Fibroblast of skin of left biceps (primary cell): ENCODE measurements at regions not wholly inside any gene's neighbourhood (a gene's known extent, or its start where the extent isn't known, plus 50 kb on each side); places are given as distances from the start of the nearest gene placed in this dataset.
A peak's percentile ranks its signal among the peaks of the same experiment; 100 is the strongest.
"Not testable (repeated sequence)": the region's sequence is repeated elsewhere in the genome, so short reads cannot be mapped to it uniquely, and the experiment has no call there.

Source experiments
- DNase-seq, 2 experiments: peaks; one replicate each; pipeline ENCODE4 v3.0.0-alpha.2; 2013; ENCODE audit warnings: low read depth in 2 of 2

DNA sequence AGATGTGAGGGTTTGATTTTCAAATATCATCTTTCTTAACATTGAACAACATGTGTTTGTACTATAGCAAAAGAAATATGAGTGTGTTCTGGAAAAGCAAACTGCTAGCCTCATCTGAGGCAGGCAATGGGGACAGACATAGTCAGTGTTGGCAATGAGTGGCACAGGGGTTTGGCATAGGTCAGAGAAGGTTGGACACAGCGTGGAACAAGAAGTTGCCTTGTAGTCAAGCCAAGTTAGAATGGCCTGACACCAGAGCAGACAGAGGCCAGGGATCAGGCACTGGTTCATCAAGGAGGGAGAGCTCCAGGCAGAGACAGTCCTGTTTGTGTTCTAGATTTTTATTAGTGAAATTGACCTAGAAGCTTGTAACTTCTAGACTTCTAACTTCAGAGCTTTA lies 100.8 kb upstream of the TANK start:
- DNase-seq = no peak

DNA sequence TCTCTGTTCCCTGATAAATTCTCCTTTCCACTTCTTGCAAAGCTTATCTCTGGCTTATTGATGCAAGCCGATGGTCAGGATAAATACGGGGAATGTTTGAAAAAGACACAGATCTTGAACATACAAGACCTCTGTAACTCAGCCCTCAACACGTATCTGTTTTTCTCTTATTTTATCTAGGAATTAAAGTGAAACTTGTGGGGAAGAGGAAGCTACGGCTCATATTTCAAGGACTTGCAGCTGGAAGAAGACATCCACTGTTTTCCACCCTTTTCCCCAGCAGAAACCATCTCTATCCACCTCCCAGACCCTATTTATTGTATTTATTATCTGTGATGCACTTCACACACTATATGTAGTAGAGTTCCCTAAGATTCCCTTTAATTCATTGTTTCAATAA lies 98.4 kb upstream of the TANK start:
- DNase-seq = no peak

DNA sequence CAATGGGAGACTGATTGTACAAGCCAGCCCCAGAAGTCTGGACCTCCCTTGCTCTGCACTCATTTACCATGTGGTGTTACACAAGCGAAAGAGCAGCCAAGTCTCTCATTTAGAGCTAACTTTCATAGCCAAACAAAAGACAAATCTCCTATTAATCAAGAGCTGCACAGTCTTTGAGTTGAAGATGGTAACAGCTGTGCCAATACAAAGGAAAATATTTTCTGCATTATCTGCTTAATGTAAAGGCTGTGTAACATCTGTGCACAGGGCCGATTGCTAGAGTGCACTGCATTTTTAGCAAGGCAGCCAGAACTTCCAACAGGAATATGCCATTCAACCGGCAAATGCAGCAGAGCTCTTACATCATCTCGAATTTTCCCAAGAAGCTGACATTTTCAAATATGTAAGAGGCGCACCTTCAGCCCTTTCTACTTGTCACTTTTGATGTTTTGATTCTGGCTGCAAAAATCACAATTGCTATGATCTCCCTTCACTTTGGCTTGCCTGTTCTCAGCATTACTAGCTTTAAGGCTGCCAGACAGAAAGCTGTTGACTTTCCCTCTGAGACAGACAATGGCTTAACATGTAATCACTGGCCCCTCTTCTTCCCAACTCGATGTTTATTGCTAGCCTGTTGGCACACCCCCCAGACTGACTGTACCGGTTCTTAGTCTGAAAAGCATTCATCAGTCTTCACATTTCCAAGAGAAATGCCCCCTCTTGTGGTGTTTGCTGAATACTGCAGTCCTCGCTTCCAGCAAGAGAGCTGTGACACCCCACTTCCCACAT lies 96.9 kb upstream of the TANK start:
- DNase-seq = peak; percentile 60 to 63

DNA sequence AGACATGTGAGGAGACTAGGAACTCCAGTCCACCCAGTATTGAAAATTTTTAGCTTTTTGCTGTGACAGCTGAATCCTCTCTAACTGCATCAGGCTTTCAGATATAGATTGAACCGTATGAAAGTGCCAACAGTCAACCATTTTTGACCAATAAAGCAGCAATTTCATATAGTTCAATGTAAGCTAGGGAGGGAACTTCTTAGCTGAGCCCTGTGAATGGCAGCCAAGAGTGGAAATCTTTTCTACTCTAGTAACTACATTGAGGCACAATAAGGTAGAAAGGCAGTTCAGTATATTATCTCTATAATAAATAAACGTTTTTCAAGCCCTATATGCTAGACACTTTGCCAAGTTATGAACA lies 96.3 kb upstream of the TANK start:
- DNase-seq = no peak

DNA sequence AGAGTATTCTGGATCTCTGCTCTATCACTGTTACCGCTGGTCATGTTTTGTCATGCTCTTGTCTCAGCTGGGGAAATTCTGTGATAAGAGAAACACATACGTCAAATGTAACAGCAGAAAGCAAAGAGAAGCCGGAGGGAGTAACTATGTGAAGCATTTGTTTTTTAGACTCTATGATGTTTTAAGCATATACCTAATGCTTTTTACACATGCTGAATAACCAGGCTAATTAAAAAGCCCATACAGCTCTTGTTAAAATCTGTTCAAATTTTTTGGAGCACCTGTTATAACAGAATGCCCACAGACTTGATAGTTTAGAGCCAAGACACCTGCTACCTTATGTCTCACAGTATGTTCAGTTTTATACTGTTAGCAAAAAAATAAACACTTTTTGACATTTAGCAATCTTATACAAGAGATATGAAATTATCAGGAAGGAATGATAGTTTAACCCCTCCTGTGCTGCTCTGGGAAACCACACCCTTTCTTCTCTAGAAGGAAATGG lies 92.3 kb upstream of the TANK start:
- DNase-seq = no peak

DNA sequence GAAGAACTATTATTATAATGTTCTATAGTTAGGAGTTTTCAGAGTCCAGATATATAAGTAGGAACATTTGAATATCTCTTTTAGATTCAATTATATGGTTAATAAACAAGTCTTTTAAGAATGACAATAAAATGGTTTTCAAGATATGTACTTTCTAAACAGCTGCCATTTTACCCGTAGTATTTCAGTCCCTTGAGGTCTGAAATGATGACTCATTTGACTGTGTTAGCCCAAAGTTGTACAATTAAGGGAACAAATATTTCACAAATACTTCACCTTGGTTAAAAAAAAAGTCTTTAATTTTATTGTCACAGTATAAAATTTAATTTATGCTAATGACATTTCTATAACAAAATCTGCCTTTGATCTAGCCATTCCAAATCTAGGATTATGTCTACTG lies 91.6 kb upstream of the TANK start:
- DNase-seq = no peak

DNA sequence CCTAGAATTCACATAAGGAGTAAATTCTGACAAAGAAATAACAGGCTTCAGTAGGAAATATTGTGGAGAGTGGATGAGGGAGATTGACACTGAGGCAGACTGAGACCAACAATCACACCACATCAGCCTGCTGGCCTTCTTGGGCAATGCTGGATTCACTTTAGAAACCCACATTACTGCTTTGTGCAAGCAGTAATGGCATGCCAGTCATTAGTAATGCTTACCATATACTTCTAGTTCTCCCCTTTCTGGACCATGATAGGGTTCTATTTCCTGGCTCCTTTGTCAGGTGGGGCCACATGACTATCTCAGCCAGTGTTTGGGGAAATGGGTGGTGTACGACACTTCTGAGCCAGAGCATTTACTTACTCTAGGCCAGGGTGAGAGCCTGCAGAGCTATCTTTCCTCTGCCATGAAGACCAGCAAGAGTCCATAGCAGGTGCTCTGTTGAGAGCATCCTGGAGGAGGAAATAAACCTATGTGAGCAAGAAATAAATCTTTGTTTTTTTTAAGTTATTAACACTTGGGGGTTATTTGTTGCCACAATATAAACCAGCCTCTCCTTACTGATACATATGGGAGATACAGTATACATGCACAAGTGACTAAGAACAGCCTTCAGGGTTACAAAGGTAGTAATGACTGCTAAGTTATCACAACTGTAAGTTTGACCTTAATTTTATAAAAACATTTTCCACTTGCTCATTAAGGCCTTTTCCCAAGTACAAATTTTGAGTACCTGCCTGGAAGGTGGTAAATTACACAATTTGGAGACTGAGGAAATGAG lies 89.3 kb upstream of the TANK start:
- DNase-seq = no peak

DNA sequence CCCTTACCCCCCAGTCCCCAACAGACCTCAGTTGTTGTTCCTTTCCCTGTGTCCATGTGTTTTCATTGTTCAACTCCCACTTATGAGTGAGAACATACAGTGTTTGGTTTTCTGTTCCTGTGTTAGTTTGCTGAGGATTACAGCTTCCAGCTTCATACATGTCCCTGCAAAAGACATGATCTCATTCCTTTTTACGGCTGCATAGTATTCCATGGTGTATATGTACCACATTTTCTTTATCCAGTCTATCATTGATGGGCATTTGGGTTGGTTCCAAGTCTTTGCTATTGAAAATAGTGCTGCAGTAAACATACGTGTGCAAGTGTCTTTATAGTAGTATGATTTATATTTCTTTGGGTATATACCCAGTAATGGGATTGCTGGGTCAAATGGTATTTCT lies 87.8 kb upstream of the TANK start:
- not testable (repeated sequence) for DNase-seq

DNA sequence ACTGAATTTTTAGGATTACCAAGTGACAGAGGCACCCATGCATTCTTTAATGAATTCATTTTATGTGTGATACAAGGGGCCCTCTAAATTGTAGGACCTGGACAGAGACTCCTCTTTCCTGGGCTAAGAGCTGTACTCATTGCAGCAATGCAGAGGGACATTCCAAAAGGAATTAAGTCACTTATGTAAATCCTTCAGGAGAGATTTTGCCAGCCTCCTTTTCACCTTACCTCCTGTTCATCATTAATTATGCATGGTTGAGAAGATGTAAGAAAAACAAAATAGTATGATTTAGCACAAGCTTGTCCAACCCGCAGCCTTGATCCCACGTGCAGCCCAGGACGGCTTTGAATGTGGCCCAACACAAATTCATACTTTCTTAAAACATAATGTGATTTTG lies 84.5 kb upstream of the TANK start:
- DNase-seq = no peak

DNA sequence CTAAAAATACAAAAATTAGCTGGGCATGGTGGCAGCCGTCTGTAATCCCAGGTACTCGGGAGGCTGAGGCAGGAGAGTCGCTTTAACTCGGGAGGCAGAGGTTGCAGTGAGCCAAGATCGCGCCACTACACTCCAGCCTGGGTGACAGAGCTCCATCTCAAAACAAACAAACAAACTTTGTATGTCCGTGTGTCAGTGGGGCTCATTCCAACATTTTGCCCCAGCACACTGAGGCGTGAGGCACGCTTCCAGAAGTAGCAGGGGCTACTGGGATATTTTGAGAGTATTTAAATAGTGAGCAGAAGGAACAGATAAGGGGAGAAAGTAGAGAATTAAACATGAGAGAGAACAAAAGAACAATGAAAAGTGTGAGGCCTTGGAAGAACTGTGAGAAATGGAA lies 83.3 kb upstream of the TANK start:
- no peak for DNase-seq

DNA sequence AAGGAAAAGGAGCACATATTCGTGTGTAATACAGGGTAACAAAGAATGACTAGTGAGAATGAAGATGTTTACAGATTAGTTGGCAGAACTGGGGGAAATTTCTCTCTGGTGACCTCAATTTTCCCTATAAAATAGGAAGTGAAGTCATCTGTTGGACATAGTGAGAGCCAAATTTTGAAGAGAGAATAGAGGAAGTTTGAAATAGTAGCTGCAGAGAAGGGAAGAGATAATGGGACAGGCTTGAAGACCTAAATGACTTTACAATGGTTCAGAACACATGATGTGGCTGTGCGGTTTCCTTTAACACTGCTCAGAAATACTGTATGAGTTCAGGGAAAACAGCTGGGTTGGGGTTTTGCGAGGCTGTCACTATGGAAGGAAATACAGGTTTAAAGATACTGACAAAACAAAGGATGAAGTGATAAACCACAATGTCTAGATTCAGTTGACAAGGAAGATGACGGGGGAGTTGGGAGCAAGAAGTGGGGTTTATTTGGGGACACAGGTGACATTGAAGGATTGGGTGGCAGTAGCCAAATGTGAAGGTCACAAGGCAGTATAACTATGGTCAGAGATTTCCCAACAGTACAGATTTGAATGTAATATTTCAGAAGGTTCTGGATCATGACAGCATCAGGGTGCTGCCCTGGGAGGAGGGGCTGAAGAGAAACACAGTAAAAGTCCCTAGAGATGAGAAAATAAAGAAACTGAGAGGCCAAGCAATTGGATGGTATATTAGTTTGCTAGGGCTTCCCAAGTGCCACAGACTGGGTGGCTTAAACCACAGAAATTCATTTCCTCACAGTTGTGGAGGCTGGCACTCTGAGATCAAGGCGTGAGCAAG lies 82.6 kb upstream of the TANK start:
- peak in 1 of 2 experiments; percentile 6 for DNase-seq

DNA sequence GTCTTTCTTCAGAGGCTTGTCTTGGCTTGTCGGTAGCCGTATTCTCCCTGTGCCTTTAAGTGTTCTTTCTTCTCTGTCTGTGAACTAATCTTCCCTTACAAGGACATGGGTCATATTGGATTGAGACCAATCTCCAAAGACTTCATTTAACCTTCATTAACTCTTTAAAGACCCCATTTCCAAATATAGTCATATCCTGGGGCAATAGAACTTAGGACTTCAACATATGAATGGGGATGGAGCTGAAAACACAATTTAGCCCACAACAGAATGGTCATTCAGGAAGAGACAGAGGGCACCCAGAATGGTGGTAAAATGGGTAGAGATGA lies 82.1 kb upstream of the TANK start:
- no peak for DNase-seq

DNA sequence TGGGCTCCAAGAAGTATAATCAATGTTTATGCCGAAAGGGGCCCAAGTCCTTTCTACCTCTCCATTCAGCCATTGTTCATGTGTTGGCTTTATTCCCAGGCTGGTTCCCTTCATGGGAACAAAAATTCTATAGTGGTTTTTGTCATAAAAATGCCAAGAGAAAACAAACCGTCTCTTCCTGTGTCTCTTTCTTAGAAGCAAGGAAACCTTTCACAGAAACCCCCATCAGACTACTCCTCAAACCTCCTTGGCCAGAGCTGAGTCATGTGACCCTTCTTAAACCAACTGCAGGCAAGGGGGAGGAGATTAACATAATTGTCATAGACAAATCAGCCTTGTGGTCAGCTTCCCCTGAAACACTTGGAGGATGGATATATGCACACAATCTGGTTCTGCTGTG lies 75.1 kb upstream of the TANK start:
- no peak for DNase-seq

DNA sequence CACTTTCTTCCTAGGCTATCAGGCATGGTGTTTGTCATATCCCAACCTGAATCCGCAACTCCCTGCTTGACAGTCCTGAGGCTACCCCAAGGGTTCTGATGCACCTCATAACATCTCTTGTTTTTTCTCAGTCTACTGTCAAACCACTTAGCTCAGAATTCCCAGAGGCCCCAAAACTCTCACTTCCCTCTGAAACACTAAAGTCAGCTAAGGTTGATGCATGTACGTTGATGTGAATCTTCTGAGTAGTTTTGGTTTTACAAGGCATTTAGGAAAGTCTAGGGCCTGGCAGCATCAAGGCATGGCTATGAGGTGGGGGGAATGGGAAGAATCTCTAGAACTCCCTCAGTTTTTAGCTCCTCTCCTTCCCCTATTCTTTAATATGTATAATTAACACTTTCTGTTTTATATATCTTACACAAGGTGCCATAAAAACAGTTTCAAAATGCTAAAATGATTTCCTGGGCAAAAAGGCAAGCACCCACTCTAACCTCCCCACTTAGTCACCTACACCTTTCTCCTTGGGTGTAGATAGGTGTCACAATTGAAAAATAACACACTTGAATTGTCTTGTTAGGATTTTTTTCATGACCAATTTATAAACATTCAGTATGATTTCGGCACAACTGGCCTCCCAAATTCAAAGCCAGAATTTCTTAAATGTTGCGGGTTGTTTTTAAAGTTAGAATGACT lies 71.4 kb upstream of the TANK start:
- no peak for DNase-seq

DNA sequence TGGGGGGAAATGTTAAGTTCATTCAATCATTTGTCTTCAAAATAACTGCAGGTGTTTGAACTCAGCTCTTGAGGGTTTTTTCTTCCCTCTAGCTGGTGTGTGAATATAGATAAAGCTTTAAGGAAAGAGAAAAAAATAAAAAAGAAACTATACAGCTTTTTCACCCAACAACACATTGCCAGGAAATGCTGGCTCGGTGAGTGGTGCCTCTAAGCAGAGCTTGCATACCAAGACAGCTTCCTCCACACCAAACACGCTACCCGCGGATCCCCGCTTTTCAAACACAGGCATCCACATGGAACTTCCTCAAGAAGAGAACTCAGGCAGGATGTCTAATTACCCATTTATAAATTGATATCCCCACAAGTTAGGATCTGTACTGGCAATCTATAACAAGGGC lies 69.8 kb upstream of the TANK start:
- no peak for DNase-seq

DNA sequence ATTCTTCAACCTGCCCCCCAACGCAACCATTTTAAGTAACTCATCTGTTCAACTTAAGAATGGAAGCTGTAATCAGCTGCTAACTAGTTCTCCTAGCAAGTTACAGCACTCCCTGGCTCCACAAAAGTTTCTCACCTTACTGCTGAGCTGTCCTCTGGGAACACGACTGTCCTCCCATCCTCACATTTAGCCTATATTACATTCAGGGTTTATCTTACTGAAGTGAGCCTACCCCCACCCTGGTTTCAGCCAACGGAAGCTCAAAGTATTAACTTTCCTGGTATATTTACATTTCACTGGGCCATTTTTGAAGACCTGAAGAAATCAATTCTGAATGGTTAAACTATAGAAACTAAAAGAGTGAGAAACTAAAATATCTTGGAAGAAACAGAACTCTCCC lies 64.9 kb upstream of the TANK start:
- DNase-seq = no peak

DNA sequence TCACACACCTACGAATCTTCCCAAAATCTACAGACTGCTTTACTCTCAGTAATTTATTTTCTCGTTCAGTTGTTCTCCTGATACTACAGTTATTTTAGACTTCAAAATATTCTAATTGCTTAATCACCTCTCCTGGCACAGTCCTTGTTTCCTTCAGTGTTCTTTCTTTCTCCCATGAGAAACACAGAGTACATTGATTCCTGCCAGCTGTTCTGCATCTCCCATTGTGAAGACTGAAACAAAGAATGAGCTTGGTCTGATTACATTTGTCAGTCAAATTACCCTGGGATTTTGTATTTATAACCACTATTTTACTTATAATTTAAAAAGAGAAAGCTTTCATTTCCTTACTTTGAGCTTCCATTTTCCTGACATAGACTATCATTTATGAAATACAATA lies 63.9 kb upstream of the TANK start:
- DNase-seq = no peak

DNA sequence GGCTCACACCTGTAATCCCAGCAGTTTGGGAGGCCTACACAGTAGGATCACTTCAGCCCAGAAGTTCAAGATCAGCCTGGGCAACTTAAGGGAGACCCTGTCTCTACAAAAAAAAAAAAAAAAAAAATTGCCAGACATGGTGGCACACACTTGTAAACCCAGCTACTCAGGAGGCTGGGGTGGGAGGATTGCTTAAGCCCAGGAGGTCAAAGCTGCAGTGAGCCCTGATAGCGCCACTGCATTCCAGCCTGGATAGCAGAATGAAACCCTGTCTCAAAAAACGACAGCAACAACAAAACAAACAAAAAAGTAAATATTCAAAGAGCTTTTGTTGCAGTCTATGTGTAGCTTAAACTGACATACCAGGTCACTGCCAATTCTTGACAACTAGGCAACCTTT lies 63.1 kb upstream of the TANK start:
- no peak for DNase-seq

DNA sequence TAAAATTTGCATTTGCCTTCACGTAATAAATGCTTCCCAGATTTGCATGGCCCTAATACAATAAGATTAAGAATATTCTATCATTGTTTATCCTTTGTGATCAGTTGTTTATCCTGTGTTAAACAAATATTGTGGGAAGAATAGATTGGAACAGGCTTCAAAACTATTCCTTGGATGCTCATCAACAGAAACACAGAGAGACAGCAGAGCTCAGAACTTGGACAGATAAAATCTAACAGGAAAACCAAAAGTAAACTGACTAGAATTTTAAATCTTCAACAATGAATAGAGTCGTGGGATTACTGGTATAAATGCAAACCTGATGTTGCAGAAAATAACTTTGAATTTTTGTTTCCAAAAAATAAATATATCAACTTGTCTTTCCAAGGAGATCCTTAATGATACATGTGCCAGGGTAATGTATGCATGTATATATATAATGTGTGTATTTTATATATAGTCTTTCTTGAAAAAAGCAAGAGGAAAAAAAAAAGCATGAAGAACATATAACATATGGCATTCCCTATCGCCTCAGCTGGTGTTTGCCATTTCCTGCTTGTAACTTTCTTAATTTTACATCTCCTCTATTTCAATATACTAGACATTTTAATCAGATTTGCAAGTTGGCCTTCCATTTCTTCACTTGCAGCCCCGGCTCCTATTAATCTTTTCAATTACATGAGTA lies 59.9 kb upstream of the TANK start:
- no peak for DNase-seq

DNA sequence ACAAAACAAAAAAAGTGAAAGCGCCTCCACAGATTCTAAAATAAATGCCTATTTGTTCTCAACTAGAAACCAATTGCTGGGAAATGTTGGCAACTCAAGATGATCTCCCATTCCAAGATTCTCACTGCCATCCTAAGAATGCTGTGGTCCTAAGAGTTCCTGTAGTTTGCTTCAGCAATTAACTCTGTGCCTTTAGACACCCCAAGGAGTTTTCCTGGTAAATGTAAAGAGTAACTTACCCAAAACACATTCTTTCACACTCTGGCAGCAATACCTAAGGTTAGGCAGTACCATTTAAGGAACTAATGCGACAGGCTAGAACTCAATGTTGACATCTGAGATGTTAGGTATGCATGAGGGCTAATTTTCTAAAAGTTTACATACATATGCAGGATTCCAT lies 58.8 kb upstream of the TANK start:
- DNase-seq = no peak

DNA sequence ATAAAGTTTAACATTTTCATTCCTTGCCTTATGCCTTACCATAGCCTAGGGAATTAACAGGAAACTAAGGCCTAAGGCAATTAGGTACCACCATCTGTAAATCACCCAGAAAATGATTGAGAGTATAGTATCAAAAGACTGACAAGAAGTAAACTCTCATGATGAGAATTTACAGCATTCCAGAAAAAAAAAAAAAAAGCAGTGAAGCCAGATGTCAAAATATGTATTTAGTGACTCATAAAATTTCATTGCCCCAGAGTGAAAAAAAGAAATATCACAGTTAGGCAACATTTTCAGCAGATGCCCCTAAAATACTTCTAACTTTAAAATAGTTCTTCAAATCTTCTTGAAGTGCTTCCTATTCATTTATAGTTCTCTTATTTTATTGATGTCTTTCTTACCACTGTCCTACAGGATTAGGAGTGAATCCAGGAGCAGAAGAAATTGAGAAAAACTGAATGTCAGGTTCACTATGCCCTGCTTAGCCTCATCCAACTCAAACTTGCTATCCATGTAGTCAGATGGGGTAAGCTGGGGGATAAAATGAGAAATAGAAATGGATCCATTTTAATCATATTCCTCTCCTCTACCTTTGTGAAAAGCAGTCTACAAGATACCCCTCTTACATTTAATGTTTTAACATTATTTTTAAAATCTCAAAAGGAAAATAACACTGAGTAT lies 57.3 kb upstream of the TANK start:
- DNase-seq = peak; percentile 18 to 40
